ENCODE measurements at regions not wholly inside any gene's neighbourhood (a gene's known extent, or its start where the extent isn't known, plus 50 kb on each side); places are given as distances from the start of the nearest gene placed in this dataset.
"Not testable (repeated sequence)": the region's sequence is repeated elsewhere in the genome, so short reads cannot be mapped to it uniquely, and the experiment has no call there.

GRCh38 chrX:140297273-140297672 is 207.6 kb downstream of the SOX3 start:
- Histone ChIP-seq H3K9me3 (ENCODE audit: low read length) (no peaks in the 10 kb centered on the region), H3K36me3 (ENCODE audit: insufficient read depth, low read length) (no peaks in the 10 kb centered on the region), H3K4me1 (ENCODE audit: insufficient read depth, low read length) (peaks cover 21% of the 10 kb centered on the region), H2AFZ (ENCODE audit: low read depth, low read length) (no peak overlapping the region), H3K4me3 (ENCODE audit: low read length) (no peak overlapping the region), H3K27me3 (ENCODE audit: insufficient read depth, low read length) (no peaks in the 10 kb centered on the region)

- H3K36me3 ChIP-seq (ENCODE audit: insufficient read depth, low read length): no peaks in the 10 kb centered on the region
Measured at GRCh38 chrX:140292961-140293360, 211.9 kb downstream of the SOX3 start.

GRCh38 chrX:140292188-140292587 is 212.7 kb downstream of the SOX3 start:
- Histone ChIP-seq H3K36me3 (ENCODE audit: insufficient read depth, low read length) (no peaks in the 10 kb centered on the region), H3K27me3 (ENCODE audit: insufficient read depth, low read length) (no peaks in the 10 kb centered on the region), H3K9me3 (ENCODE audit: low read length) (no peaks in the 10 kb centered on the region), H2AFZ (ENCODE audit: low read depth, low read length) (no peak overlapping the region), H3K4me3 (ENCODE audit: low read length) (no peak overlapping the region), H3K4me1 (ENCODE audit: insufficient read depth, low read length) (no peaks in the 10 kb centered on the region)

More at GRCh38 chrX:140292961-140293360, 211.9 kb downstream of the SOX3 start:
- no peaks in the 10 kb centered on the region for H3K27me3 ChIP-seq (ENCODE audit: insufficient read depth, low read length)
- peaks cover 3% of the 10 kb centered on the region for H3K4me1 ChIP-seq (ENCODE audit: insufficient read depth, low read length)
- H2AFZ ChIP-seq (ENCODE audit: low read depth, low read length): no peak overlapping the region
- H3K9me3 ChIP-seq (ENCODE audit: low read length): no peaks in the 10 kb centered on the region
- H3K4me3 ChIP-seq (ENCODE audit: low read length): no peak overlapping the region

GRCh38 chrX:140274811-140275525 is 229.9 kb downstream of the SOX3 start:
- Histone ChIP-seq H3K4me1 (ENCODE audit: insufficient read depth, low read length) (peaks cover 9% of the 10 kb centered on the region), H2AFZ (ENCODE audit: low read depth, low read length) (no peak overlapping the region), H3K36me3 (ENCODE audit: insufficient read depth, low read length) (no peaks in the 10 kb centered on the region), H3K9me3 (ENCODE audit: low read length) (no peaks in the 10 kb centered on the region), H3K4me3 (ENCODE audit: low read length) (no peak overlapping the region), H3K27me3 (ENCODE audit: insufficient read depth, low read length) (no peaks in the 10 kb centered on the region)

- Histone ChIP-seq H3K4me3 (ENCODE audit: low read length) (no peak overlapping the region), H3K9me3 (ENCODE audit: low read length) (no peaks in the 10 kb centered on the region), H3K4me1 (ENCODE audit: insufficient read depth, low read length) (peaks cover 9% of the 10 kb centered on the region), H3K36me3 (ENCODE audit: insufficient read depth, low read length) (no peaks in the 10 kb centered on the region), H2AFZ (ENCODE audit: low read depth, low read length) (no peak overlapping the region), H3K27me3 (ENCODE audit: insufficient read depth, low read length) (no peaks in the 10 kb centered on the region)
Measured at GRCh38 chrX:140273921-140274320, 230.9 kb downstream of the SOX3 start.

- no peak overlapping the region for H2AFZ ChIP-seq (ENCODE audit: low read depth, low read length)
- no peak overlapping the region for H3K4me3 ChIP-seq (ENCODE audit: low read length)
- no peaks in the 10 kb centered on the region for H3K9me3 ChIP-seq (ENCODE audit: low read length)
- H3K36me3 ChIP-seq (ENCODE audit: insufficient read depth, low read length): no peaks in the 10 kb centered on the region
- H3K27me3 ChIP-seq (ENCODE audit: insufficient read depth, low read length): no peaks in the 10 kb centered on the region
- H3K4me1 ChIP-seq (ENCODE audit: insufficient read depth, low read length): peaks cover 23% of the 10 kb centered on the region
Measured at GRCh38 chrX:140250391-140250790, 254.5 kb downstream of the SOX3 start.

- Histone ChIP-seq H3K9me3 (ENCODE audit: low read length) (no peaks in the 10 kb centered on the region), H2AFZ (ENCODE audit: low read depth, low read length) (no peak overlapping the region), H3K4me3 (ENCODE audit: low read length) (no peak overlapping the region), H3K4me1 (ENCODE audit: insufficient read depth, low read length) (peaks cover 23% of the 10 kb centered on the region), H3K27me3 (ENCODE audit: insufficient read depth, low read length) (no peaks in the 10 kb centered on the region), H3K36me3 (ENCODE audit: insufficient read depth, low read length) (no peaks in the 10 kb centered on the region)
Measured at GRCh38 chrX:140249088-140249487, 255.8 kb downstream of the SOX3 start.

GRCh38 chrX:140229191-140229590 is 263.9 kb upstream of the CXorf66 start:
- Histone ChIP-seq H3K4me3 (ENCODE audit: low read length) (no peak overlapping the region), H3K9me3 (ENCODE audit: low read length) (no peaks in the 10 kb centered on the region), H3K36me3 (ENCODE audit: insufficient read depth, low read length) (no peaks in the 10 kb centered on the region), H3K27me3 (ENCODE audit: insufficient read depth, low read length) (no peaks in the 10 kb centered on the region), H3K4me1 (ENCODE audit: insufficient read depth, low read length) (no peaks in the 10 kb centered on the region), H2AFZ (ENCODE audit: low read depth, low read length) (no peak overlapping the region)

GRCh38 chrX:140226037-140226436 is 260.7 kb upstream of the CXorf66 start:
- H2AFZ ChIP-seq (ENCODE audit: low read depth, low read length); H3K4me3 ChIP-seq (ENCODE audit: low read length); H3K9me3 ChIP-seq (ENCODE audit: low read length); H3K36me3 ChIP-seq (ENCODE audit: insufficient read depth, low read length); H3K27me3 ChIP-seq (ENCODE audit: insufficient read depth, low read length); H3K4me1 ChIP-seq (ENCODE audit: insufficient read depth, low read length): not testable (repeated sequence)

- not testable (repeated sequence) for H3K9me3 ChIP-seq (ENCODE audit: low read length); H3K4me3 ChIP-seq (ENCODE audit: low read length); H3K27me3 ChIP-seq (ENCODE audit: insufficient read depth, low read length); H3K36me3 ChIP-seq (ENCODE audit: insufficient read depth, low read length); H2AFZ ChIP-seq (ENCODE audit: low read depth, low read length); H3K4me1 ChIP-seq (ENCODE audit: insufficient read depth, low read length)
Measured at GRCh38 chrX:140215894-140216293, 250.6 kb upstream of the CXorf66 start.

GRCh38 chrX:140214518-140214917 is 249.2 kb upstream of the CXorf66 start:
- H3K36me3 ChIP-seq (ENCODE audit: insufficient read depth, low read length); H3K4me3 ChIP-seq (ENCODE audit: low read length); H3K9me3 ChIP-seq (ENCODE audit: low read length); H2AFZ ChIP-seq (ENCODE audit: low read depth, low read length); H3K4me1 ChIP-seq (ENCODE audit: insufficient read depth, low read length); H3K27me3 ChIP-seq (ENCODE audit: insufficient read depth, low read length): not testable (repeated sequence)

- Histone ChIP-seq H3K4me3 (ENCODE audit: low read length) (no peak overlapping the region), H3K27me3 (ENCODE audit: insufficient read depth, low read length) (no peaks in the 10 kb centered on the region), H3K4me1 (ENCODE audit: insufficient read depth, low read length) (no peaks in the 10 kb centered on the region), H3K36me3 (ENCODE audit: insufficient read depth, low read length) (no peaks in the 10 kb centered on the region), H2AFZ (ENCODE audit: low read depth, low read length) (no peak overlapping the region), H3K9me3 (ENCODE audit: low read length) (no peaks in the 10 kb centered on the region)
Measured at GRCh38 chrX:140206657-140207056, 241.3 kb upstream of the CXorf66 start.

GRCh38 chrX:140190441-140191108 is 225.3 kb upstream of the CXorf66 start:
- Histone ChIP-seq H2AFZ (ENCODE audit: low read depth, low read length) (no peak overlapping the region), H3K36me3 (ENCODE audit: insufficient read depth, low read length) (no peaks in the 10 kb centered on the region), H3K4me3 (ENCODE audit: low read length) (no peak overlapping the region)

GRCh38 chrX:140180585-140180984 is 215.3 kb upstream of the CXorf66 start:
- H3K9me3 ChIP-seq (ENCODE audit: low read length): no peaks in the 10 kb centered on the region
- H3K4me1 ChIP-seq (ENCODE audit: insufficient read depth, low read length): peaks cover 10% of the 10 kb centered on the region
- no peak overlapping the region for H2AFZ ChIP-seq (ENCODE audit: low read depth, low read length)
- H3K27me3 ChIP-seq (ENCODE audit: insufficient read depth, low read length): no peaks in the 10 kb centered on the region
- H3K4me3 ChIP-seq (ENCODE audit: low read length): no peak overlapping the region
- H3K36me3 ChIP-seq (ENCODE audit: insufficient read depth, low read length): no peaks in the 10 kb centered on the region

More at GRCh38 chrX:140190441-140191108, 225.3 kb upstream of the CXorf66 start:
- no peaks in the 10 kb centered on the region for H3K9me3 ChIP-seq (ENCODE audit: low read length)
- H3K4me1 ChIP-seq (ENCODE audit: insufficient read depth, low read length): peaks cover 14% of the 10 kb centered on the region
- H3K27me3 ChIP-seq (ENCODE audit: insufficient read depth, low read length): peaks cover 2% of the 10 kb centered on the region

Measured in neuron (in vitro differentiated cells).